OCI-M2 (cell line): ENCODE measurements at regions not wholly inside any gene's neighbourhood (a gene's known extent, or its start where the extent isn't known, plus 50 kb on each side); places are given as distances from the start of the nearest gene placed in this dataset.
"Not testable (repeated sequence)": the region's sequence is repeated elsewhere in the genome, so short reads cannot be mapped to it uniquely, and the experiment has no call there.

Source experiments
- DNase-seq: peaks from one replicate; lab custom pipeline; 2025; ENCODE audit not compliant: unreplicated experiment; lab: John Stamatoyannopoulos, UW

GRCh38 chr4:54993473-54994026 is 131.8 kb downstream of the KDR start:
- DNase-seq = not testable (repeated sequence)

- DNase-seq = no peak
Observed at GRCh38 chr4:54992266-54992665, 133.1 kb downstream of the KDR start.

GRCh38 chr4:54988655-54989054 is 136.7 kb downstream of the KDR start:
- DNase-seq = no peak

- no peak for DNase-seq
Observed at GRCh38 chr4:54986095-54986846, 139.1 kb downstream of the KDR start.

- DNase-seq = no peak
Observed at GRCh38 chr4:54976682-54977081, 148.7 kb downstream of the KDR start.

- DNase-seq = no peak
Observed at GRCh38 chr4:54976031-54976430, 149.4 kb downstream of the KDR start.

GRCh38 chr4:54973784-54974183 is 151.6 kb downstream of the KDR start:
- DNase-seq = no peak

GRCh38 chr4:54971474-54971950 is 153.9 kb downstream of the KDR start:
- DNase-seq = peak; percentile 49

GRCh38 chr4:54967289-54967688 is 158.1 kb downstream of the KDR start:
- DNase-seq = no peak

- no peak for DNase-seq
Observed at GRCh38 chr4:54961357-54961975, 163.9 kb downstream of the KDR start.

- no peak for DNase-seq
Observed at GRCh38 chr4:54959651-54960116, 165.7 kb downstream of the KDR start.

- no peak for DNase-seq
Observed at GRCh38 chr4:54959131-54959530, 166.3 kb downstream of the KDR start.

- DNase-seq = no peak
Observed at GRCh38 chr4:54958236-54958635, 167.2 kb downstream of the KDR start.

- DNase-seq = no peak
Observed at GRCh38 chr4:54954656-54955388, 170.6 kb downstream of the KDR start.

- no peak for DNase-seq
Observed at GRCh38 chr4:54946741-54947140, 178.7 kb downstream of the KDR start.

GRCh38 chr4:54945838-54946237 is 179.6 kb downstream of the KDR start:
- no peak for DNase-seq

GRCh38 chr4:54942721-54943120 is 182.7 kb downstream of the KDR start:
- no peak for DNase-seq

GRCh38 chr4:54941994-54942552 is 183.3 kb downstream of the KDR start:
- DNase-seq = no peak

GRCh38 chr4:54940996-54941865 is 184.2 kb downstream of the KDR start:
- no peak for DNase-seq

- no peak for DNase-seq
Observed at GRCh38 chr4:54937501-54937900, 187.9 kb downstream of the KDR start.
